ENCODE measurements at regions not wholly inside any gene's neighbourhood (a gene's known extent, or its start where the extent isn't known, plus 50 kb on each side); places are given as distances from the start of the nearest gene placed in this dataset.

- Histone ChIP-seq H3K9ac (ENCODE audit: insufficient read depth in 1 of 2, low read length in 2 of 2) (no peak overlapping the region), H3K4me1 (ENCODE audit: control insufficient read depth in 5 of 5, insufficient read depth in 5 of 5, low read length in 5 of 5) (no peaks in the 10 kb centered on the region), H3K27ac (ENCODE audit: low read depth in 1 of 2, low read length in 1 of 2) (no peak overlapping the region), H3K4me3 (no peak overlapping the region), H3K27me3 (ENCODE audit: control insufficient read depth in 3 of 3, insufficient read depth in 3 of 3, low read length in 2 of 3) (no peaks in the 10 kb centered on the region), H3K9me3 (ENCODE audit: control insufficient read depth in 4 of 4, insufficient read depth in 3 of 4, low read length in 3 of 4) (no peaks in the 10 kb centered on the region), H3K36me3 (ENCODE audit: control insufficient read depth in 4 of 4, insufficient read depth in 4 of 4, low read length in 4 of 4) (no peaks in the 10 kb centered on the region)
- no peak for TF ChIP-seq CTCF (IDR thresholded peaks at IDR 0.05; ENCODE audit: control extremely low read depth, extremely low read depth)
- 77 to 90% methylated on average over 3 of the region's 3 CpGs for WGBS, 2 donors
- DNase-seq (no peak), ATAC-seq (ENCODE audit: insufficient read depth, low FRiP score) (no peak)
Observed at GRCh38 chr20:40816039-40816352, 127.0 kb upstream of the MAFB start.

GRCh38 chr20:40821429-40821828 lies 132.4 kb upstream of the MAFB start:
- no peak for TF ChIP-seq CTCF (IDR thresholded peaks at IDR 0.05; ENCODE audit: control extremely low read depth, extremely low read depth)
- Histone ChIP-seq H3K4me3 (no peak overlapping the region), H3K4me1 (ENCODE audit: control insufficient read depth in 5 of 5, insufficient read depth in 5 of 5, low read length in 5 of 5) (no peaks in the 10 kb centered on the region), H3K36me3 (ENCODE audit: control insufficient read depth in 4 of 4, insufficient read depth in 4 of 4, low read length in 4 of 4) (no peaks in the 10 kb centered on the region), H3K9ac (ENCODE audit: insufficient read depth in 1 of 2, low read length in 2 of 2) (no peak overlapping the region), H3K27ac (ENCODE audit: low read depth in 1 of 2, low read length in 1 of 2) (no peak overlapping the region), H3K9me3 (ENCODE audit: control insufficient read depth in 4 of 4, insufficient read depth in 3 of 4, low read length in 3 of 4) (no peaks in the 10 kb centered on the region), H3K27me3 (ENCODE audit: control insufficient read depth in 3 of 3, insufficient read depth in 3 of 3, low read length in 2 of 3) (no peaks in the 10 kb centered on the region)
- 85 to 93% methylated on average over 7 of the region's 7 CpGs for WGBS, 2 donors
- DNase-seq (no peak), ATAC-seq (ENCODE audit: insufficient read depth, low FRiP score) (no peak)

- no peak overlapping the region for H3K27ac ChIP-seq (ENCODE audit: low read depth in 1 of 2, low read length in 1 of 2)
- no peaks in the 10 kb centered on the region for H3K36me3 ChIP-seq (ENCODE audit: control insufficient read depth in 4 of 4, insufficient read depth in 4 of 4, low read length in 4 of 4)
- H3K4me1 ChIP-seq (ENCODE audit: control insufficient read depth in 5 of 5, insufficient read depth in 5 of 5, low read length in 5 of 5) = no peaks in the 10 kb centered on the region
- no peaks in the 10 kb centered on the region for H3K9me3 ChIP-seq (ENCODE audit: control insufficient read depth in 4 of 4, insufficient read depth in 3 of 4, low read length in 3 of 4)
- peaks cover 0 to 3% (median 0%) of the 10 kb centered on the region in 3 donors for H3K27me3 ChIP-seq (ENCODE audit: control insufficient read depth in 3 of 3, insufficient read depth in 3 of 3, low read length in 2 of 3)
- no peak for TF ChIP-seq CTCF (IDR thresholded peaks at IDR 0.05; ENCODE audit: control extremely low read depth, extremely low read depth)
- no peak for DNase-seq
- no peak overlapping the region for H3K4me3 ChIP-seq
- ATAC-seq (ENCODE audit: insufficient read depth, low FRiP score) = no peak
- no peak overlapping the region for H3K9ac ChIP-seq (ENCODE audit: insufficient read depth in 1 of 2, low read length in 2 of 2)
Observed at GRCh38 chr20:40826699-40827098, 137.7 kb upstream of the MAFB start.

GRCh38 chr20:40835321-40835720 lies 146.3 kb upstream of the MAFB start:
- peaks cover 0 to 29% (median 1%) of the 10 kb centered on the region in 4 donors for H3K9me3 ChIP-seq (ENCODE audit: control insufficient read depth in 4 of 4, insufficient read depth in 3 of 4, low read length in 3 of 4)
- ATAC-seq (ENCODE audit: insufficient read depth, low FRiP score) (no peak), DNase-seq (no peak)
- no peaks in the 10 kb centered on the region for H3K4me1 ChIP-seq (ENCODE audit: control insufficient read depth in 5 of 5, insufficient read depth in 5 of 5, low read length in 5 of 5)
- H3K4me3 ChIP-seq = no peak overlapping the region
- H3K36me3 ChIP-seq (ENCODE audit: control insufficient read depth in 4 of 4, insufficient read depth in 4 of 4, low read length in 4 of 4) = no peaks in the 10 kb centered on the region
- no peak overlapping the region for H3K27ac ChIP-seq (ENCODE audit: low read depth in 1 of 2, low read length in 1 of 2)
- no peak for TF ChIP-seq CTCF (IDR thresholded peaks at IDR 0.05; ENCODE audit: control extremely low read depth, extremely low read depth)
- H3K9ac ChIP-seq (ENCODE audit: insufficient read depth in 1 of 2, low read length in 2 of 2) = no peak overlapping the region
- H3K27me3 ChIP-seq (ENCODE audit: control insufficient read depth in 3 of 3, insufficient read depth in 3 of 3, low read length in 2 of 3) = no peaks in the 10 kb centered on the region
- WGBS, 2 donors = 58 to 59% methylated on average over 5 of the region's 5 CpGs
